Breast epithelium (tissue), 4 donors: ENCODE measurements at regions not wholly inside any gene's neighbourhood (a gene's known extent, or its start where the extent isn't known, plus 50 kb on each side); places are given as distances from the start of the nearest gene placed in this dataset.

Experiments used
- DNase-seq, 2 donors: peaks; one replicate each; pipeline ENCODE4 v3.0.0-alpha.2; 2019; ENCODE audit warnings: low spot score in 2 of 2
- H3K27ac ChIP-seq, 2 donors: fragments of 200-600 bp; sonication (generic) in 1 of 2; one replicate each; pipeline ENCODE4 v1.5.1; 2016 to 2019; ENCODE audit warnings: mild to moderate bottlenecking in 1 of 2
- H3K27me3 ChIP-seq, 2 donors: fragments of 200-600 bp; sonication (generic) in 1 of 2; one replicate each; pipeline versions ENCODE4 v1.5.1 to v1.6.0; 2017 to 2019; ENCODE audit warnings: control low read depth in 1 of 2, mild to moderate bottlenecking in 1 of 2
- H3K36me3 ChIP-seq: fragments of 200-600 bp; one replicate; pipeline ENCODE4 v1.5.1; 2019
- H3K4me1 ChIP-seq, 2 donors: fragments of 200-600 bp; sonication (generic); one replicate each; pipeline ENCODE4 v1.5.1; 2016 to 2019; ENCODE audit warnings: control low read depth in 1 of 2
- H3K4me3 ChIP-seq, 3 donors: fragments of 200-600 bp; sonication (generic); 1 replicate in 2 of 3; 2 replicates in 1 of 3; pipeline ENCODE4 v1.5.1; 2016 to 2019; ENCODE audit warnings: mild to moderate bottlenecking in 3 of 3, moderate library complexity in 2 of 3
- H3K9me3 ChIP-seq, 2 donors: fragments of 200-600 bp; sonication (generic) in 1 of 2; one replicate each; pipeline ENCODE4 v1.5.1; 2016 to 2019; ENCODE audit warnings: control low read depth in 1 of 2
- POLR2A ChIP-seq: fragments of 450-650 bp; IDR thresholded peaks from one replicate; pipeline ENCODE4 v1.6.1; 2016; ENCODE audit warnings: antibody characterized with exemption, mild to moderate bottlenecking, moderate library complexity
- POLR2AphosphoS5 ChIP-seq, 3 donors: sonication (generic); formaldehyde crosslinking; IDR thresholded peaks; one replicate each; pipeline ENCODE4 v1.6.1; 2017; ENCODE audit warnings: antibody characterized with exemption in 3 of 3
- intact Hi-C: fragments of 100-400 bp; cut with DNase I; formaldehyde crosslinking; loops from one replicate; pipeline ENCODE4 v1.15.1; 2023; ENCODE audit warnings: low total_unique reads
- TF ChIP-seq, protein P1 (sequence below), 3 donors: fragments of 450-650 bp; IDR thresholded peaks; one replicate each; pipeline ENCODE4 v1.5.1; 2016 to 2017; ENCODE audit warnings: antibody characterized with exemption in 3 of 3, mild to moderate bottlenecking in 3 of 3, moderate library complexity in 3 of 3

DNA sequence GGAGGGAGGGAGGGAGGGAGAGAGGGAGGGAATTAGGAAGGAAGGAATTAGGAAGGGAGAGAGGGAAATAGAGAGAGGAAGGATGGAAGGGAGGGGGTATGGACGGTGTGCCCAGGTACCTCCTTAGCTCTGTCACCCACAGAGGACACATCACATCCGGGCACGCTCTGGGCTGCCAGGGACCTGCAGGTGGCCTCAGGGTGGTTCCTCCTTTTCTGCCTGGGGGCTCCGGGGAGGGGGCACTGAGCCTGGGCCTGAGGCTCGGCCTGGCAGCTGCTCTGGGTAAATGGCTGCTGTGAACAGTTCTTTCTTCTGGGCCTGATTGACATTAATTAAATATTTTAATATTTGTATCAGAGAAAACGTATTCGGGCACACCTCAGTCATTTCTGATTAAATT lies 733.5 kb downstream of the BRD1 start:
- H3K27me3 ChIP-seq: peaks cover 0 to 16% of the 10 kb centered on the region in 2 donors
- H3K9me3 ChIP-seq: no peaks in the 10 kb centered on the region
- no peak for TF ChIP-seq POLR2A
- TF ChIP-seq, protein P1, sequence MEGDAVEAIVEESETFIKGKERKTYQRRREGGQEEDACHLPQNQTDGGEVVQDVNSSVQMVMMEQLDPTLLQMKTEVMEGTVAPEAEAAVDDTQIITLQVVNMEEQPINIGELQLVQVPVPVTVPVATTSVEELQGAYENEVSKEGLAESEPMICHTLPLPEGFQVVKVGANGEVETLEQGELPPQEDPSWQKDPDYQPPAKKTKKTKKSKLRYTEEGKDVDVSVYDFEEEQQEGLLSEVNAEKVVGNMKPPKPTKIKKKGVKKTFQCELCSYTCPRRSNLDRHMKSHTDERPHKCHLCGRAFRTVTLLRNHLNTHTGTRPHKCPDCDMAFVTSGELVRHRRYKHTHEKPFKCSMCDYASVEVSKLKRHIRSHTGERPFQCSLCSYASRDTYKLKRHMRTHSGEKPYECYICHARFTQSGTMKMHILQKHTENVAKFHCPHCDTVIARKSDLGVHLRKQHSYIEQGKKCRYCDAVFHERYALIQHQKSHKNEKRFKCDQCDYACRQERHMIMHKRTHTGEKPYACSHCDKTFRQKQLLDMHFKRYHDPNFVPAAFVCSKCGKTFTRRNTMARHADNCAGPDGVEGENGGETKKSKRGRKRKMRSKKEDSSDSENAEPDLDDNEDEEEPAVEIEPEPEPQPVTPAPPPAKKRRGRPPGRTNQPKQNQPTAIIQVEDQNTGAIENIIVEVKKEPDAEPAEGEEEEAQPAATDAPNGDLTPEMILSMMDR (IDR thresholded peaks at IDR 0.05): no peak
- TF ChIP-seq POLR2AphosphoS5 (IDR thresholded peaks at IDR 0.05): no peak
- intact Hi-C loops: no loop called here
- no peaks in the 10 kb centered on the region for H3K4me1 ChIP-seq
- H3K4me3 ChIP-seq: no peak overlapping the region
- H3K27ac ChIP-seq: no peak overlapping the region
- no peak for DNase-seq
- no peaks in the 10 kb centered on the region for H3K36me3 ChIP-seq

DNA sequence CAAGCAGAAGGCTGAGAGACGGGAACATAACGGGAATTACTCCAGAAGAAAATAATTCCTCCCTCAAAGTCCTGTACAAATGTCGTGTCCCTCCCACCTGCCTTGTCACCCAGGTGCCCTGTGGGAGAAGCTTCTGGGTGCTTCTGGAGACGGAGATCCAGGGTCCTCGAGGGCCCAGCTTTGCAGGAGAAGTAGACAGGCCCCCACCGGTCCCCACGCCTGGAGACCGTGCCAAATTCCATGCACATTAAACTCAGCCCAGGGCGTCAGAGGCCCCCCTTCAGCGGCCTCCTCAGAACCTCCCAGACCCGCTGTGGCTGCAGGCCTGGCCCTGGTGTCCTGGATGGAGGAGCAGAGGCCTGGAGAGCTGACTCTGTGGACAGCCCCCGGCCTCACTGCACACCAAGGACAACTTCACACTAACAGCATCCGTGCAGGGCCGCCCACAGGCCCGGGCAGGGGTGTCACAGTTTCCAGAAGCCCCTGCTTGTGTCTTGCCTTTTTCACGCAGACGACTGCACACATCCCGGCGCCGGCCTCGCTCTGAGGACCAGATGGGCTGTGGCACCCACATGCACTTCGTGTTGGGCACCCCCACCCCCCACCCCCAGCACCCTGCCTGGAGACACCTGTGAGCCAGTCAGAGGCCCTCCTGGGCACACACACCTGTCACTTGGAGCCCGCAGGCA lies 734.3 kb downstream of the BRD1 start:
- Histone ChIP-seq H3K4me1 (no peaks in the 10 kb centered on the region), H3K27ac (no peak overlapping the region), H3K9me3 (no peaks in the 10 kb centered on the region), H3K27me3 (peaks cover 0 to 16% of the 10 kb centered on the region in 2 donors), H3K4me3 (no peak overlapping the region), H3K36me3 (no peaks in the 10 kb centered on the region)
- no peak for DNase-seq
- intact Hi-C loops: no loop called here
- TF ChIP-seq, protein P1 (IDR thresholded peaks at IDR 0.05): no peak
- no peak for TF ChIP-seq POLR2A
- no peak for TF ChIP-seq POLR2AphosphoS5 (IDR thresholded peaks at IDR 0.05)

DNA sequence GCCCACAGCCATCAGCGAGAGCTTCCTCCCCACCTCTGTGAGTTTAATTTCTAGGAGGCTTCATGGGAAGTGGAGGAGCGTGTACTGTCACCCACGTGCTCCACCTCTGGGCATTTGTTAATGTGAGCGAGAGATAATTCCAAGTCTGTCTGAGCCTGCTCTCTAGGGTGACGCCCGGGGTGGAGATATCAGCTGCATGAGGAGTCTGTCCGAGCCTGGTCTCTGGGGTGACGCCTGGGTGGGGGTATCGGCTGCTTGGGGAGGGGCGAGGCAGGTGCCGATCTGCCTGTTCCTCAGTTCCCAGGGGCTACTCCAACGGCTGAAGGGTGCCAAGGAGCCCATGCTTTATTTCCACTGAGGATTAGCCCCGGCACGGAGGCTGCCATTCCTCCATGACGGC lies 735.0 kb downstream of the BRD1 start:
- TF ChIP-seq POLR2A (no peak), POLR2AphosphoS5 (IDR thresholded peaks at IDR 0.05) (no peak)
- TF ChIP-seq, protein P1 (IDR thresholded peaks at IDR 0.05): no peak
- no peaks in the 10 kb centered on the region for H3K4me1 ChIP-seq
- H3K27ac ChIP-seq: no peak overlapping the region
- H3K9me3 ChIP-seq: no peaks in the 10 kb centered on the region
- intact Hi-C loops: no loop called here
- no peak for DNase-seq
- H3K4me3 ChIP-seq: no peak overlapping the region
- peaks cover 0 to 16% of the 10 kb centered on the region in 2 donors for H3K27me3 ChIP-seq
- no peaks in the 10 kb centered on the region for H3K36me3 ChIP-seq

DNA sequence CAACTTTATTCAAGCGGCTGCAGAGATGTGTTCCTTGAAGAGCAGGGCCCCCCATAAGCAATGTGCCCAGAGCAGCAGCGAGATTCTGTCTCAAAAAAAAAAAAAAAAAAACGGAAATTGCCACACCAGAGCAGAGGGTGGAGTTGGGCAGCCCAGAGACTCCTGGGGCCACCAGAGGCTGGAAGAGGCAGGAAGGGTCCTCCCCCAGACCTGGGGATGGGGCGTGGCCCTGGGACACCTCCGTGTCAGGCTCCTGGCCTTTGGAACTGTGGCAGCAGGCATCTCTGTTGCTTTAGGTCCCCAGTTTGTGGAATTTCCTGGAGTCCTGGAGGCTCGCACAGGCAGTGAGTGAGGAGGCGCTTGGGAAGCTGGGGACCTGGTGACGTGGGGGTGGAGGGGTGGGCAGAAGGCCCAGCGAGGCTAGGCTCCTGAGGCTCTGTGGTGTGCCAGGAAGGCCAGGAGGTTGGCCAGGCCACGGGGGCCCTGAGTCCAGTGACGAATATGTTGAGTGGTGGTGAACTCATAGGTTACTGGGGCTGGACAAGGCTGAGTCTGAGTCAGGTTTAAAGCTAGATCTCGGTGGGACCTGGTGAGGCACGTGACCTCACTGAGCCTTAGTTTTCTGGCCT lies 735.6 kb downstream of the BRD1 start:
- intact Hi-C loops: no loop called here
- TF ChIP-seq POLR2AphosphoS5 (IDR thresholded peaks at IDR 0.05): no peak
- TF ChIP-seq, protein P1 (IDR thresholded peaks at IDR 0.05): no peak
- no peak for TF ChIP-seq POLR2A
- DNase-seq: no peak

DNA sequence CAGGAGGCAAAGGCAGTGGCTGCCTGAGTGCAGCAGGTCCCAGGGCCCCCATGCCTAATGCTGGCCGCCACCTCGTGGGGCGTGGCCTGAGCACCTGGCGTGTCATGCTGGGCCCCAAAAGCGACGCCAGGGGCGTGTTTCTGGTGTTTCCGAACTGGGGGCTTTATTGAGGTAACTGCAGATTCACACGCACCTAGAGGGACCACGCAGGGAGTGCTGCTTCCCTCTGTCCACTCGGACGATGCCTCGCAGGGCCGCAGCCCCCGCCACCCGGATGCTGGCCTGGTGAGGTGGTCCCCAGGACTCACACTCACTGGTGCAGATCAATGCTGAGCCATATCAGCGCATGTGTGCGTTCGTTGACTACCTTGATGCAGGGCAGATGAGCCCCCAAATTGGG lies 736.2 kb downstream of the BRD1 start:
- H3K9me3 ChIP-seq: no peaks in the 10 kb centered on the region
- intact Hi-C loops: no loop called here
- no peaks in the 10 kb centered on the region for H3K4me1 ChIP-seq
- TF ChIP-seq, protein P1 (IDR thresholded peaks at IDR 0.05): no peak
- TF ChIP-seq POLR2AphosphoS5 (IDR thresholded peaks at IDR 0.05): no peak
- TF ChIP-seq POLR2A: no peak
- H3K27me3 ChIP-seq: peaks cover 0 to 19% of the 10 kb centered on the region in 2 donors
- H3K4me3 ChIP-seq: no peak overlapping the region
- no peak for DNase-seq
- no peak overlapping the region for H3K27ac ChIP-seq
- no peaks in the 10 kb centered on the region for H3K36me3 ChIP-seq

More for the DNA sequence above, 735.6 kb downstream of the BRD1 start:
- no peak overlapping the region for H3K4me3 ChIP-seq
- H3K4me1 ChIP-seq: no peaks in the 10 kb centered on the region
- no peak overlapping the region for H3K27ac ChIP-seq
- H3K9me3 ChIP-seq: no peaks in the 10 kb centered on the region
- H3K27me3 ChIP-seq: peaks cover 0 to 16% of the 10 kb centered on the region in 2 donors
- H3K36me3 ChIP-seq: no peaks in the 10 kb centered on the region
